HK-2 (cell line): ENCODE measurements at regions not wholly inside any gene's neighbourhood (a gene's known extent, or its start where the extent isn't known, plus 50 kb on each side); places are given as distances from the start of the nearest gene placed in this dataset.

Experiments
- DNase-seq: peaks from one replicate; pipeline ENCODE4 v3.0.0-alpha.2; 2018; ENCODE audit not compliant: unreplicated experiment

DNA sequence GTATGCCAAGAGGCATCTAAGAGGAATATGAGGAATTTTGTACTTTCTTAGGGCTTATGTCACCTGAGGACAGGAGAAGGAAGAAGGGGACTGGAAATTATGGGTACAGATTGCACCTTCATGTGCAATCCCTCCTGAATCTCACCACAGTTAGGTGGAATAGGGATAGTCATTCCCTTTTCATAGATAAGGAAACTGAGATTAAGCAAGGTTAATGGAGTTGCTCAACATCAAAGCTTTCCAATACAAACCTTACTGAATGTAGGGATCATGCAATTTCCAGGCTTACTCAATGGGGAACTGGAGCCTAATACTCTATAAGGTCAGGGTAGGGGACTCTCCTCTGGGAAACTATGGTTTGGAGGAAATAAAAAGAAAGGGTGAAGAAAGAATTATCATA is 133.0 kb downstream of the C11orf87 start:
- DNase-seq = no peak

DNA sequence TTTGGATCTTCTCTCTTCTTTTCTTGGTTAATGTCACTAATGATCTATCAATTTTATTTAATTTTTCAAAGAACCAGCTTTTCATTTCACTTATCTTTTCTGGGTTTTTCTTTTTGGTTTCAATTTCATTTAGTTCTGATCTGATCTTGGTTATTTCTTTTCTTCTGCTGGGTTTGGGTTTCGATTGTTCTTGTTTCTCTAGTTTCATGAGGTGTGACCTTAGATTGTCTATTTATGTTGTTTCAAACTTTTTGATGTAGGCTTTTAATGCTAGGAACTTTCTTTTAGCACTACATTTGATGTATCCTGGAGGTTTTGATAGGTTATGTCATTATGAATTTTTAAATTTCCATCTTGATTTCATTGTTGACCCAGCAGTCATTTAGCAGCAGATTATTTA is 142.3 kb downstream of the C11orf87 start:
- no peak for DNase-seq

- DNase-seq = no peak
Measured at GRCh38 chr11:109582470-109582869, 160.5 kb downstream of the C11orf87 start.

DNA sequence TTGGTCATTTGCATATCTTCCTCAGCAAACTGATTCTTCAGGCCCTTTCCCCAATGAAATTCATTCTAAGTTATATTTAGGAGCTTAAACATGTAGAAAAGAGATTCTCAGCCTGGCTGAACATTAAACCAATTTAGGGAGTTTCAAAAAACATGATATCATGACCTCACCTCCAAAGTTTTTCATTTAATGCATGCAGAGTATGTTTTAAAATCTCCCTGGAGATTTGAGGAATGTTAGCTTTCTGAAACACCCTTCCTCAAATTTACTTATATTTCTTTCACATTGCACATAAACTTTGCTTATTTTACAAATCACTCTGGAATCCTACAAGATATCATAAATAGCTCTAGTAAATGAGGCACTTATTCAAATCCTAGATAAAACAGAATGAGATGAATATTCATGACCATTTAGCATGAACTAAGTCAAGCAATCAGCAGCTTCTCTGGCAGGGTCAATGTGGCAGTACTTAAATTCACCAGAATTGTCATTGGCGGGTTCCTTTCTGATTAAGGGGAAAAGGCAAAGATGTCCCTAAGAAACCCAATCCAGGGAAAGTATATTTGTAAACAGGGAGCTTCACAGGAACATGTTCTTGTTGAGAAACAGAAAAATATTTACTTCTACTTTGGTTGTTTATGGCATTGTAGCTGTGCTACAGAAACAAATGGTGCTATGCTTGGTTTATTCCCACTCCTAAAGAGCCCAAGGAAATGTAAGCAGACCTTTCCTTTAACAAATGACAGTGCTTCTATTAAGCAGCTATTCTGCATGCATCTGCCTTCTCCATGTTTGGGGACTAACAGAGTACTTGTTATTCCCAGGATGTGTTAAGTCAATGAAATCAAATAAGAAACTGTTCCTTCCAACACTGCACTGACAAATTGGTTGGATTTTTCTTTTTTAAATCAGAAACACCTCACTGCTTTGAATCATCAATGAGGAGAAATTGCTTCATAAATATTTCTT is 162.3 kb downstream of the C11orf87 start:
- DNase-seq = no peak

DNA sequence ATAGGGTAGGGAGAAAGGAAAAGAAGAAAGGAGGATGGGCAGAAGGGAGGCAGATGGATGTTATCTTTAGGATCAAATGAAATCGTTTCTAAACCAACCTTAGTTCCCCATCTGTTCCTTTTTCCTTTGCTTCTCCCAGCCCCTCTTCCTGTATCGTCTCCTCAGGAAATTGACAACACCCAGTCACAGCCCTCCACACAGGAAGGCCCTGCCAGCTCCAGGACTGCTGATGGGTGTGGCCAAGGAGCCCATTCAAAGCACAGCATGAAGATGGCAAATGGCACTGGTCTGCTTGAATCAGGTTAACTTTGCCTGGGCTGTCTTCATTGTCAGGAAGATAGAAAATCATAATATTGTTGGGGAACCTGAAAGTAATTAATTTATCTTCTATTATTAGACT is 164.8 kb downstream of the C11orf87 start:
- no peak for DNase-seq

DNA sequence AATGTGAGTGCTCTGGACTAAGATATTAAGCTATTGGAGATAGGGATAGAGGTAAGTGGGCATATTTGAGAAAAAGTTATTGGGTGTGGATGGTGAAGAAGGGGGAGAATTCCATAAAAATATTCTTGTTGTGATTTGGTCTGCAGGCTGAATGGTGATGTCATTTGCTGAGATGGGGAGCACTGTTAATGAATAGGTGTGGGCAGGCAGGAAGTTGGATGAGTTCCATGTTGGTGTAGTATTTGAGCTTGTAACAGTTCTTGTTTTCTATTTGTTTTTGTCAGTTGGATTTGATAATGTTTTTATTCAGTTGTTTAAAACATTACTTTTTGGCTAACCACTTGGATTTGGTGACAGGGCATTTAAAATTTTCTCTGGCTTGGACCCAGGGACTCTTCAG is 168.8 kb downstream of the C11orf87 start:
- DNase-seq = no peak

DNA sequence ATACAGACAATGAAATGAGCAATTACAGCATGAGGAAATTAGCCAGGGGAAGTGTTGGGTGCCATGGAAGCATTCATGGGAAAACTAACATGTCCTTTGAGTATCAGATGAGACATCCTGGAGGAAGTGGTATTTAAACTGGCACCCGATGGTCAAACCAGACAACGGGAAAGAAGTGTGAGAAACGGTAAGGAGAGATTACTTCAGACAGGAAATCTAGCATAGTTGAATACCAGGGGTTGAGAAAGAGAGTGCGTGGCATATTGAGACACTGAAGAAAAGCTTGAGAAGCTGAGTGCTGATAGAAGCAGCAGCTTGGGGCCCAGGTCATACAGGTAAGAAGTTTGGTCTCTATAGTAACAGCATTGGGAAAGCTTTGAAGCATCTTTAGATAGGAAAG is 175.3 kb downstream of the C11orf87 start:
- DNase-seq = no peak

- no peak for DNase-seq
Measured at GRCh38 chr11:109604481-109605400, 182.8 kb downstream of the C11orf87 start.

DNA sequence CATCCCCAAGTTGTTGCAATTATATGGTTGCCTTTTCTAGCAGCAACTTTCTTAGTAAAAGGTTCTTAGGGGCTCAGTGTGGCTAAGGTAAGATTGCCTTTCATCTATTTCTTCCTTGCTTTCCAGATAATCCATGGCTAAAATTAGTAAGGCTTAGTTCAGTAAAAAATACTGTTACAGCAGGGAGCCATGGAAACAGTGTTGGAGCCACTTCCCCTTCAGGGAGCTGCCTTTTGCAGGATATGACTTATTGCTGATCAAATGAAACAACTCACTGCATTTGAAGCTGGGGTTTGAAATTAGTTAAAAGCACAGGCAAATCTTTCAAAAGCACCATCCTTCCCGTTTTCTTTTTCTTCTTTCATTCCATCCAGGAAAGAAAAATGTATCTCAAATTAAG is 184.3 kb downstream of the C11orf87 start:
- no peak for DNase-seq

DNA sequence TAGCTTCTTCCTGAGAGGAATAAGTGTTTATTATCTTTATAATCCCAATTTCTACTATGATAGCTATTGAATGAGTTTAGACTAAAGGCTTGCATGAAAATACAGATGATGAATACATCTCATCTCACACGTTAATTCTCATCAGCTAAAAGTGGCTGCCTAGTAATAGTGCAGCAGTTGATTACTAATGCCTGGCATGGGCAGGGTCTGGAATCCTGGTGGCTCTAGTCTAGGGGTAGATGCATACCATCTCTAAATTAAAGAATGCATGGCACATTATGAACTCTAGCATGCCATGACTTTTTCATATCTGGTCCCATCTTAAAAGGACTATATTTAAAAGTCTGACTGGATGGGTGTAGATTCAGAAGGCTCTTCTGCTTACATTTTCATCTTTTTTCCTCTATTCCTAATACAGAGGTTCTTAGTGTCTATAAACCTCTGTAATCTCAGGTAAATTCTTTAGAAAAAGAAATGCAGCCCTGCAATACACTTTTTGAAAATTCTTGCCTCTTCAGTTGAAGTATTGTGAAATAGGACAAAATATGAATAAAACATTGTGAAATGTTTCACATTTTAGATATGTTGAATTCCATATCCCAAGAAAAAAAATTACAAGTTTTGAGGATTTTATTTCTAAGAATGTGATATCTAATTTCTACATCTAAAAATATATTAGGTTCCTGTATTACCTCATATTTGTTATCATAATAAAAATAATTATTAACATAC is 187.6 kb downstream of the C11orf87 start:
- no peak for DNase-seq

- no peak for DNase-seq
Measured at GRCh38 chr11:109612496-109612895, 190.5 kb downstream of the C11orf87 start.

GRCh38 chr11:109619498-109619897 is 197.5 kb downstream of the C11orf87 start:
- no peak for DNase-seq

- DNase-seq = no peak
Measured at GRCh38 chr11:109629734-109630133, 207.7 kb downstream of the C11orf87 start.

DNA sequence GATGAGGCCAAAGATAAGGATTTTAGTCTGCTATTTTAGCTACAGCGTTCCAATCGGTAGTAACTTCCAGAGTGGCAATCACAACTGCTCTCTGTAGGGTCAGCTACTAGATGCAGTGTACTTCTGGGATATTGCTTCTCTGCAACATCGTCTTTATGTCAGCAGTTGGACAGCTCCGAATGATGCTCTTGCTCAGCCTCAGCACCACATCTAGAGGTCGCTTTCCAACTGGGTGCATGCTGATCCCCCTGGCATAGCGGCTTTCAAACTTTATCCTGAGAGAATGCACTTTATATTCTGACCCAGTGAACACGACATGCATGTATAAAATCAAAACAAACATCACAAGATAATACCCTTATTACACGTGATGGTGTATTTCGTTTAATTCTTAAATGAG is 219.6 kb downstream of the C11orf87 start:
- DNase-seq = no peak

GRCh38 chr11:109644152-109644551 is 222.2 kb downstream of the C11orf87 start:
- no peak for DNase-seq

DNA sequence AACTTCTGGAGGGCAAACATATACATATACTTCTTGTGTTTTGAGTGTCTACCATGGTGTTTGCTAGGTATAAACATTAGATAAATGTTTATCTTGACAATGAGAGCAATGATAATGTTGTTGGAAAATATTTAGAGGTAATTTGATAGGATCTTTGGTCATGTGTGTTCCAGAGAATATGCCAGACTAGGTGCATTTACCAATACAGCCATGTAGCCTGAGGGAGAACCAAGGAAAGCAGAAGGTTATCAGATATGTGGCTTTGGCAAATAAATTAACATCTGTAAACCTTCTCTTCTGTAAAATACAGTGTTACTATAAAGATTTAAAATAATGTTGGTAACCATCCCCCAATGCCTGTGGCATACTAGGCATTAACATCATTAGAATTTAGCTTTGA is 226.8 kb downstream of the C11orf87 start:
- no peak for DNase-seq

DNA sequence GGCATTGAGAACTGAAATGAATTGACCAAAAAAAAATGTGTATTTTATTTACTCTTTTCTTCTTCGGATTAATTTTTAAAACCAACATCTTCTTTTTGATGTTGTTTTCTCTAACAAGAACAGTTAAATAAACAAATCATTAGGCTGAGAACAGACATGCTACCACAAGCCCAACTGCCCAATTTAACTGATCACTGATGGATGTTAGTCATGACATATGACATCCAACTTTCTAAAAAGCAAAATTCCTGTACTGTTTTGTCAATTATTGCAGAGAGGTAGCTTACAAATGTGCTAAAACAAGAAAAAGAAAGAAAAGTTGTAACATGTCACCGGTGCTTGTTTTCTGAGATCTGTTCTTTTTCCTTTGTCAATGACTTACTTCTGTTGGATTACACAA is 232.1 kb downstream of the C11orf87 start:
- DNase-seq = no peak

GRCh38 chr11:109658190-109658589 is 236.2 kb downstream of the C11orf87 start:
- DNase-seq = no peak

DNA sequence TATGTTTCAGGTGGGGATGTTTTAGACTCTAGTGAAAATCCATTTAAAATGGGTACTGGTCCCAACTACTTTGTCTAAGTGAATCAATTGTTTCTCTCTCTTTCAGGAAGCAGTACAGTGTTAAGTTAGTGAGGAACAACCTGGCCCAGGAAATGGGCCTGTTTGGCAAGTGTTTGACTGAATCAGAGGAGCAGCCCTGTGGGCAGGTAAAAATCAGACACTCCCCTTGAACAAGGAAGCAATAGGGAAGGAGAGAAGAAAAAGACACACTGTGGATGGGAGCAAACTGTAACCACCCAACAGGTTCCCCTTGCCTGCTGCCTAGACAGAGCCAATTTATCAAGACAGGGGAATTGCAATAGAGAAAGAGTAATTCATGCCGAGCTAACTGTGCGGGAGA is 245.7 kb downstream of the C11orf87 start:
- no peak for DNase-seq

GRCh38 chr11:109668973-109669634 is 247.1 kb downstream of the C11orf87 start:
- DNase-seq = no peak

- no peak for DNase-seq
Measured at GRCh38 chr11:109677231-109677630, 255.2 kb downstream of the C11orf87 start.
